ENCODE measurements at regions not wholly inside any gene's neighbourhood (a gene's known extent, or its start where the extent isn't known, plus 50 kb on each side); places are given as distances from the start of the nearest gene placed in this dataset.

DNA sequence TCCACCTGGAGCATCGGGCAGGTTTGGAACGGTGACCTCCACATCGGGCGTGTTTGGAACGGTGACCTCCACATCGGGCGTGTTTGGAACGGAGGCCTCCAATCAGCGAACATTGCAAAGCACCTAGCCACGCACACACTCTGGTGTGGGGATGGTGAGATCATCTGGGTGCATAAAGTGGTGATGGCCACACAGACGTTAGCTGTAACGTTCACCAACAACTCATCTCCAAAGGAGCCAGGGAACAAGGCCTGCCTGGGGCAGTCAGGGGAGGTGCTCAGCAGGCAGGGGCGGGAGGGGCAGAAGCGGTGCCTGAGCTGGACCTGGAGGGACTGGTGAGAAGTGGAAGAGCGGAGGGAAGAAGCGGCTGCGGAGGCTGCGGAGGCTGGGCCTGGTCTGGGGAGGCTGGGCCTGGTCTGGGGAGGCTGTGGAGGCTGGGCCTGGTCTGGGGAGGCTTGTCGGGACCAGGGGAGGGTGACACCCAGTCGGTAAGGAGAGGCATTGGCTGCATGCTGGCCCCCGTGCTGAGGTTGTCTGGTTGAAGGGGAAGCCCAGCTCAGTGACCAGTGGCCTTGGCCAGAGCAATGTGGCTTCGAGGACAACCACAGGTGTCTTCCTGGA, 89.9 kb downstream of the PSMB1 start:
- no peaks in the 10 kb centered on the region for H3K36me3 ChIP-seq (ENCODE audit: control insufficient read depth in 5 of 5, insufficient read depth in 5 of 5, low read length in 5 of 5)
- H3K4me1 ChIP-seq (ENCODE audit: control insufficient read depth in 5 of 5, insufficient read depth in 5 of 5, low read length in 5 of 5): peaks cover 0 to 11% (median 8%) of the 10 kb centered on the region in 5 donors
- peaks cover 0 to 5% (median 0%) of the 10 kb centered on the region in 5 donors for H3K9me3 ChIP-seq (ENCODE audit: control insufficient read depth in 5 of 5, low read length in 5 of 5)
- H3K9ac ChIP-seq (ENCODE audit: low read length in 5 of 5): no peak overlapping the region
- H3K27me3 ChIP-seq (ENCODE audit: control insufficient read depth in 5 of 5, insufficient read depth in 4 of 5, low read length in 5 of 5): peaks cover 0 to 10% (median 5%) of the 10 kb centered on the region in 5 donors
- no peak overlapping the region for H3K27ac ChIP-seq (ENCODE audit: low read depth, low read length)
- H3K4me3 ChIP-seq (ENCODE audit: low read depth in 1 of 5, low read length in 5 of 5): no peak overlapping the region

DNA sequence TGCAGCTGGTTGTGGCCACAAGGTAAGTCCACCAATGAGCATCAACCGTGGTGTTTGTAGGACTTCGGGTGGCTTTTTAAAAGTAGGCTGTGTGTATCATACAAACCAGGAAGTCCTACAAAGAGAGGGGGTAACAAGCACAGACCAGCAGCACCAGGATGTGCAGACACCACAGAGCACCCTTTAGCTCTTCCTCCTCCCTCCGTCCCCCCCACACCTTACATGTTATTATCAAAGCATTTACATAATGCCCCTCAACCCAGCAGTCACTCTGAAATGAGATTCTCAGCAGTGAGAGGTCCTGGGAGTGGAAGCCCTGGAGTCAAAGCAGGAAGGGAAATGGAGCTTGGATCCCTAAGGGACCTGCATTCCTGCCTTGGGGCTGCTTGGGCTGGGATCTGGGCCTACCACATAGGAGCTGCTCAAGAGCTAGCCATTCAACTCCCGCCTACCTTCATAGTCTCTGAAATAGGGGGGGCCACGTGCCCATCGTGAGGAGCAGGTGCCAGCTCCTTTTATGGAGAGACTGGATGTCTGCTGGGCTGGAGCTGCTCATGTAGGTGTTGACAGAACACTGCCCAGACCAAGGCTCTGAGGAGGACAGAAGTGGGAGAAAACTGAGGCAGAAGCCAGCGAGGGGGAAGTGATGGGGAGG, 90.6 kb downstream of the PSMB1 start:
- Histone ChIP-seq H3K36me3 (ENCODE audit: control insufficient read depth in 5 of 5, insufficient read depth in 5 of 5, low read length in 5 of 5) (no peaks in the 10 kb centered on the region), H3K27me3 (ENCODE audit: control insufficient read depth in 5 of 5, insufficient read depth in 4 of 5, low read length in 5 of 5) (peaks cover 0 to 10% (median 5%) of the 10 kb centered on the region in 5 donors), H3K9me3 (ENCODE audit: control insufficient read depth in 5 of 5, low read length in 5 of 5) (peaks cover 0 to 5% (median 0%) of the 10 kb centered on the region in 5 donors), H3K4me1 (ENCODE audit: control insufficient read depth in 5 of 5, insufficient read depth in 5 of 5, low read length in 5 of 5) (peaks cover 0 to 11% (median 8%) of the 10 kb centered on the region in 5 donors), H3K27ac (ENCODE audit: low read depth, low read length) (no peak overlapping the region), H3K4me3 (ENCODE audit: low read depth in 1 of 5, low read length in 5 of 5) (no peak overlapping the region), H3K9ac (ENCODE audit: low read length in 5 of 5) (no peak overlapping the region)

- Histone ChIP-seq H3K9ac (ENCODE audit: low read length in 5 of 5) (no peak overlapping the region), H3K9me3 (ENCODE audit: control insufficient read depth in 5 of 5, low read length in 5 of 5) (peaks cover 0 to 5% (median 0%) of the 10 kb centered on the region in 5 donors), H3K4me3 (ENCODE audit: low read depth in 1 of 5, low read length in 5 of 5) (no peak overlapping the region), H3K27me3 (ENCODE audit: control insufficient read depth in 5 of 5, insufficient read depth in 4 of 5, low read length in 5 of 5) (peaks cover 0 to 10% (median 5%) of the 10 kb centered on the region in 5 donors), H3K4me1 (ENCODE audit: control insufficient read depth in 5 of 5, insufficient read depth in 5 of 5, low read length in 5 of 5) (peaks cover 0 to 11% (median 8%) of the 10 kb centered on the region in 5 donors), H3K36me3 (ENCODE audit: control insufficient read depth in 5 of 5, insufficient read depth in 5 of 5, low read length in 5 of 5) (no peaks in the 10 kb centered on the region), H3K27ac (ENCODE audit: low read depth, low read length) (no peak overlapping the region)
Observed at GRCh38 chr6:170461556-170462365, 91.3 kb downstream of the PSMB1 start.

DNA sequence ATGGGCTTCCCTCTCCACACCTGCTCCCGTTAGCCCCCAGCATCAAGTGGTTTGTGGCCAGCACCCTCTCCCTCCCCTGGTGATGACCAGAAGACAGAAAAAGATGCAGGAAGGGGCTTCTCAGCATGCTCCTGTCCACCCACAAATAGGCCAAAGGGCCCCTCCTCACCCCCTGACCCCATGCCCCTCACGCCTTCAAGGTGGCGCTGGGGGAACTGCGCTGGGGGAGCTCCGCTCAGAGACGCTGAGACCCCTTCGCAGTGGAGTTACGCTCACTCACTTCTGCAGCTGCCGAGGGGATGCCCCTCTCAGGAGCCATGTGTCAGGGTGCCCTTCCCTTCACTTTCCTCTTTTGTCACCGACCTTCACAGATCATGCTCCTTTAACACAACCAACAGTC, 92.0 kb downstream of the PSMB1 start:
- Histone ChIP-seq H3K4me3 (ENCODE audit: low read depth in 1 of 5, low read length in 5 of 5) (no peak overlapping the region), H3K9ac (ENCODE audit: low read length in 5 of 5) (no peak overlapping the region), H3K27me3 (ENCODE audit: control insufficient read depth in 5 of 5, insufficient read depth in 4 of 5, low read length in 5 of 5) (peaks cover 0 to 10% (median 5%) of the 10 kb centered on the region in 5 donors), H3K36me3 (ENCODE audit: control insufficient read depth in 5 of 5, insufficient read depth in 5 of 5, low read length in 5 of 5) (no peaks in the 10 kb centered on the region), H3K27ac (ENCODE audit: low read depth, low read length) (no peak overlapping the region), H3K9me3 (ENCODE audit: control insufficient read depth in 5 of 5, low read length in 5 of 5) (peaks cover 0 to 5% (median 0%) of the 10 kb centered on the region in 5 donors), H3K4me1 (ENCODE audit: control insufficient read depth in 5 of 5, insufficient read depth in 5 of 5, low read length in 5 of 5) (peaks cover 0 to 11% (median 8%) of the 10 kb centered on the region in 5 donors)

- Histone ChIP-seq H3K9me3 (ENCODE audit: control insufficient read depth in 5 of 5, low read length in 5 of 5) (peaks cover 0 to 1% (median 0%) of the 10 kb centered on the region in 5 donors), H3K27ac (ENCODE audit: low read depth, low read length) (no peak overlapping the region), H3K4me3 (ENCODE audit: low read depth in 1 of 5, low read length in 5 of 5) (no peak overlapping the region), H3K4me1 (ENCODE audit: control insufficient read depth in 5 of 5, insufficient read depth in 5 of 5, low read length in 5 of 5) (peaks cover 0 to 11% (median 8%) of the 10 kb centered on the region in 5 donors), H3K27me3 (ENCODE audit: control insufficient read depth in 5 of 5, insufficient read depth in 4 of 5, low read length in 5 of 5) (peaks cover 0 to 10% (median 5%) of the 10 kb centered on the region in 5 donors), H3K36me3 (ENCODE audit: control insufficient read depth in 5 of 5, insufficient read depth in 5 of 5, low read length in 5 of 5) (no peaks in the 10 kb centered on the region), H3K9ac (ENCODE audit: low read length in 5 of 5) (no peak overlapping the region)
Observed at GRCh38 chr6:170460641-170461040, 92.5 kb downstream of the PSMB1 start.

GRCh38 chr6:170459451-170459850, 93.7 kb downstream of the PSMB1 start:
- Histone ChIP-seq H3K9me3 (ENCODE audit: control insufficient read depth in 5 of 5, low read length in 5 of 5) (no peaks in the 10 kb centered on the region), H3K9ac (ENCODE audit: low read length in 5 of 5) (peak overlapping the region in 1 of 5 donors; percentile 17), H3K36me3 (ENCODE audit: control insufficient read depth in 5 of 5, insufficient read depth in 5 of 5, low read length in 5 of 5) (no peaks in the 10 kb centered on the region), H3K27me3 (ENCODE audit: control insufficient read depth in 5 of 5, insufficient read depth in 4 of 5, low read length in 5 of 5) (peaks cover 0 to 10% (median 5%) of the 10 kb centered on the region in 5 donors), H3K4me3 (ENCODE audit: low read depth in 1 of 5, low read length in 5 of 5) (peak overlapping the region in 4 of 5 donors; percentile 39 to 54 (median 48)), H3K27ac (ENCODE audit: low read depth, low read length) (no peak overlapping the region), H3K4me1 (ENCODE audit: control insufficient read depth in 5 of 5, insufficient read depth in 5 of 5, low read length in 5 of 5) (peaks cover 0 to 11% (median 8%) of the 10 kb centered on the region in 5 donors)

DNA sequence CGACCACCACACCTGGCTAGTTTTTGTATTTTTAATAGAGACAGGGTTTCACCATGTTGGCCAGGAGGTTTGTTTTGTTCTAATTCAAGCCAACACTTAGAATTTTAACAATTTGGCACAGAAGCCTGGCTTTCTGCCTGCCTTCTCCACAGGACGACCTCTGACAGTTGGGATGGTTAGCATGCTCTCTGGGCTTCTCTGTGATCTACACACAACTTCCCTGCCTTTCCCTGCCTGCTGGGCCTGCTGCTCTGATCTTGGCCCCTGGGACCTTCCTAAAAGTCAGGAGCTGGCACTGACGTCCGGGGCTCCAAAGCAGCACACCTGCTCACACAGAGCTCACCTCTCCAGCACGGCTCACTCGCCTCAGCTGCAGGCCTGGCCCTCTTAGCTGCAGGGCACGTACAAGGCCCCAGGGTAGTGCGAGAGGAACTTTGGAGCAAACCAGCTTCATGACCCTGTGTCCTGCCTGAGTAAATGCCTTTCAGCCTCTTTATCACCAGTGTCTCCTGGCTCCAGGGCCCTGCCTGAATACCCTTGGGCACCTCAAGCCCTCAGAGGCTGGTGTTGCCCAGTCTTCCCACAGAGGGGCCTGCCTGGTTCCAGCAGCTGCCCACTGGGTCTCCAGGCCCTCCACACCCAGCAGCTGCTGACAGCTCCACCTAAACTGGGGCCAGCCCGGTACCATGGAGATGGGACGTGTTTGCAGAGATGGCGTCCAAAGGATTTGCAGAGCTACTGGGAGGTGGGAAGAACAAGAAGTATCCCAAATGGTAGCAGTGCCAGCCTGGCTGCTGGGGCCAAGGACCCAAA, 96.0 kb downstream of the PSMB1 start:
- Histone ChIP-seq H3K9me3 (ENCODE audit: control insufficient read depth in 5 of 5, low read length in 5 of 5) (peaks cover 0 to 2% (median 0%) of the 10 kb centered on the region in 5 donors), H3K27me3 (ENCODE audit: control insufficient read depth in 5 of 5, insufficient read depth in 4 of 5, low read length in 5 of 5) (peaks cover 0 to 10% (median 3%) of the 10 kb centered on the region in 5 donors), H3K36me3 (ENCODE audit: control insufficient read depth in 5 of 5, insufficient read depth in 5 of 5, low read length in 5 of 5) (no peaks in the 10 kb centered on the region), H3K4me1 (ENCODE audit: control insufficient read depth in 5 of 5, insufficient read depth in 5 of 5, low read length in 5 of 5) (peaks cover 0 to 11% (median 8%) of the 10 kb centered on the region in 5 donors), H3K27ac (ENCODE audit: low read depth, low read length) (no peak overlapping the region), H3K4me3 (ENCODE audit: low read depth in 1 of 5, low read length in 5 of 5) (no peak overlapping the region), H3K9ac (ENCODE audit: low read length in 5 of 5) (no peak overlapping the region)
